Sciatic nerve (tissue), 2 donors: ENCODE measurements at regions not wholly inside any gene's neighbourhood (a gene's known extent, or its start where the extent isn't known, plus 50 kb on each side); places are given as distances from the start of the nearest gene placed in this dataset.
A peak's percentile ranks its signal among the peaks of the same experiment; 100 is the strongest.
"Not testable (repeated sequence)": the region's sequence is repeated elsewhere in the genome, so short reads cannot be mapped to it uniquely, and the experiment has no call there.

Experiments
- ATAC-seq: fragments of 200-7000 bp; cut with Tn5 transposase; one replicate; pipeline ENCODE4 v1.9.1; 2020; ENCODE audit warnings: mild to moderate bottlenecking, moderate library complexity
- DNase-seq: peaks from one replicate; pipeline ENCODE4 v3.0.0-alpha.2; 2020; ENCODE audit warnings: low spot score
- intact Hi-C: fragments of 100-400 bp; cut with DNase I; formaldehyde crosslinking; loops from one replicate; pipeline ENCODE4 v1.14.2; 2022
- donor health status: DM: no; HTN: no; CAD: no.
- donor health status: DM: no; HTN: no; CAD: no.

- ATAC-seq (no peak), DNase-seq (no peak)
- intact Hi-C loops, result no loop called here
These were observed 400.9 kb upstream of the ATP11B start for GRCh38 chr3:182392182-182392937.

GRCh38 chr3:182393151-182393550, 400.2 kb upstream of the ATP11B start:
- intact Hi-C loops, result no loop called here
- DNase-seq (no peak), ATAC-seq (no peak)

GRCh38 chr3:182393830-182394367, 399.4 kb upstream of the ATP11B start:
- ATAC-seq, result no peak
- no peak for DNase-seq
- intact Hi-C loops, result no loop called here

- intact Hi-C loops, result no loop called here
- ATAC-seq (no peak), DNase-seq (no peak)
These were observed 396.1 kb upstream of the ATP11B start for GRCh38 chr3:182397164-182397563.

GRCh38 chr3:182399978-182400737, 393.1 kb upstream of the ATP11B start:
- no peak for ATAC-seq
- intact Hi-C loops, result no loop called here
- no peak for DNase-seq

GRCh38 chr3:182400838-182401237, 392.5 kb upstream of the ATP11B start:
- intact Hi-C loops, result no loop called here
- ATAC-seq (no peak), DNase-seq (no peak)

- intact Hi-C loops, result no loop called here
These were observed 389.3 kb upstream of the ATP11B start for GRCh38 chr3:182404031-182404430.

GRCh38 chr3:182405759-182406158, 387.5 kb upstream of the ATP11B start:
- intact Hi-C loops, result no loop called here
- ATAC-seq, result peak; percentile 86
- no peak for DNase-seq

More at GRCh38 chr3:182404031-182404430, 389.3 kb upstream of the ATP11B start:
- DNase-seq (no peak), ATAC-seq (no peak)

- DNase-seq (no peak), ATAC-seq (no peak)
- intact Hi-C loops, result no loop called here
These were observed 386.5 kb upstream of the ATP11B start for GRCh38 chr3:182406786-182407185.

GRCh38 chr3:182410051-182410450, 383.3 kb upstream of the ATP11B start:
- DNase-seq, result no peak
- intact Hi-C loops, result no loop called here
- ATAC-seq, result no peak

GRCh38 chr3:182412066-182412465, 381.2 kb upstream of the ATP11B start:
- no peak for DNase-seq
- ATAC-seq, result no peak
- intact Hi-C loops, result no loop called here

GRCh38 chr3:182413061-182413460, 380.2 kb upstream of the ATP11B start:
- no peak for DNase-seq
- intact Hi-C loops, result no loop called here
- no peak for ATAC-seq

GRCh38 chr3:182413682-182414081, 379.6 kb upstream of the ATP11B start:
- intact Hi-C loops, result no loop called here
- DNase-seq, result no peak
- no peak for ATAC-seq

GRCh38 chr3:182414586-182414985, 378.7 kb upstream of the ATP11B start:
- ATAC-seq, result no peak
- no peak for DNase-seq
- intact Hi-C loops, result no loop called here

- intact Hi-C loops, result no loop called here
- no peak for DNase-seq
- no peak for ATAC-seq
These were observed 372.6 kb upstream of the ATP11B start for GRCh38 chr3:182420741-182421140.

GRCh38 chr3:182424006-182424405, 369.3 kb upstream of the ATP11B start:
- intact Hi-C loops, result no loop called here
- DNase-seq (no peak), ATAC-seq (no peak)

GRCh38 chr3:182425926-182426718, 367.2 kb upstream of the ATP11B start:
- intact Hi-C loops, DNase-seq, ATAC-seq: not testable (repeated sequence)

GRCh38 chr3:182431972-182432371, 361.3 kb upstream of the ATP11B start:
- intact Hi-C loops, DNase-seq, ATAC-seq: not testable (repeated sequence)

- DNase-seq (no peak), ATAC-seq (no peak)
- intact Hi-C loops, result no loop called here
These were observed 357.4 kb upstream of the ATP11B start for GRCh38 chr3:182435860-182436259.
